ENCODE measurements at regions not wholly inside any gene's neighbourhood (a gene's known extent, or its start where the extent isn't known, plus 50 kb on each side); places are given as distances from the start of the nearest gene placed in this dataset.

GRCh38 chr5:57727591-57727990 lies 245.0 kb upstream of the ACTBL2 start:
- no peak for TF ChIP-seq EZH2 (IDR thresholded peaks at IDR 0.05)
- TF ChIP-seq CTCF (IDR thresholded peaks at IDR 0.05) = no peak
- no peak for TF ChIP-seq EZH2phosphoT487 (IDR thresholded peaks at IDR 0.05)
